ENCODE measurements at regions not wholly inside any gene's neighbourhood (a gene's known extent, or its start where the extent isn't known, plus 50 kb on each side); places are given as distances from the start of the nearest gene placed in this dataset.

DNA sequence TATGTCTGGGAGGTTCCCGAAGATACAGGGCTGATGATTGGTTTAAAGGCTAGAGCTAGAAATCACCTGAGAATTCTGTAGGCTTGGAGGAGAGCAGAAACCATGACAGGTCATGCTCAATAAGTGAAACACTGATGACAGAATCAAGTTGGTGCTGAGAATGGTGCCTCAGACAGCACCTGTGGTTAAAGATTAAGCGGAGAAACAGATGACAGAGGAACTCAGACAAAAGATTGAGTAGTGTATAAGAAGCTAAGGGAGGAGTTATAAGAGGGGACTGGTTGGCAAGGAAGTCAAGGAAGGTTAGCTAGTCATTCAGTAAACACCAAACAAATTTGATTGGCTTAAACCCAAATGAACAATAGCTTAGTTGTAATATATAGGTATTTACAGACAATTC is 385.4 kb upstream of the CNKSR2 start:
- Histone ChIP-seq H3K4me3 (no peak overlapping the region), H3K9me3 (no peaks in the 10 kb centered on the region), H3K27ac (no peak overlapping the region), H3K4me1 (no peaks in the 10 kb centered on the region), H3K27me3 (no peaks in the 10 kb centered on the region), H3K36me3 (no peaks in the 10 kb centered on the region)
- TF ChIP-seq, protein P1, sequence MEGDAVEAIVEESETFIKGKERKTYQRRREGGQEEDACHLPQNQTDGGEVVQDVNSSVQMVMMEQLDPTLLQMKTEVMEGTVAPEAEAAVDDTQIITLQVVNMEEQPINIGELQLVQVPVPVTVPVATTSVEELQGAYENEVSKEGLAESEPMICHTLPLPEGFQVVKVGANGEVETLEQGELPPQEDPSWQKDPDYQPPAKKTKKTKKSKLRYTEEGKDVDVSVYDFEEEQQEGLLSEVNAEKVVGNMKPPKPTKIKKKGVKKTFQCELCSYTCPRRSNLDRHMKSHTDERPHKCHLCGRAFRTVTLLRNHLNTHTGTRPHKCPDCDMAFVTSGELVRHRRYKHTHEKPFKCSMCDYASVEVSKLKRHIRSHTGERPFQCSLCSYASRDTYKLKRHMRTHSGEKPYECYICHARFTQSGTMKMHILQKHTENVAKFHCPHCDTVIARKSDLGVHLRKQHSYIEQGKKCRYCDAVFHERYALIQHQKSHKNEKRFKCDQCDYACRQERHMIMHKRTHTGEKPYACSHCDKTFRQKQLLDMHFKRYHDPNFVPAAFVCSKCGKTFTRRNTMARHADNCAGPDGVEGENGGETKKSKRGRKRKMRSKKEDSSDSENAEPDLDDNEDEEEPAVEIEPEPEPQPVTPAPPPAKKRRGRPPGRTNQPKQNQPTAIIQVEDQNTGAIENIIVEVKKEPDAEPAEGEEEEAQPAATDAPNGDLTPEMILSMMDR (IDR thresholded peaks at IDR 0.05): no peak
- no peak for TF ChIP-seq POLR2A (IDR thresholded peaks at IDR 0.05)
- no peak for DNase-seq
- intact Hi-C loops (cut with DNase I; ENCODE audit: low total_unique reads): no loop called here

DNA sequence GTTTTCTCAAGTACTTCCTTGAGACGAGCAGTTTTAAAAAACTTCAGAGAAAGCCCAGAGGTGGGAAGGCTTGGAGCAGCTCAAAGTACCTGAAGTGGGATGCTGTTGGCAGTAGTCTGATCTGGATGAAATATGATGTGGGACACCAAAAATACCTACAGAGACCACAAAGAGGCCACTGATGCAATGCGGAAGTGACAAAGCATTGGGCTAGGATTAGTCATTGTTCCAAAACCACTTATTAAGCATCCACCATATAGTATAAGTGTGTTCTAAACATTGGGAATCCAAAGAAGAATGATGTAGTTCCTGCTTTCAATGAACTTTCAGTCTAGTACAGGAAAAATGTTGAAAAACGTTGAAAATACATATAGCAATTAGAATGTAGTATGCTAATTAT is 386.1 kb upstream of the CNKSR2 start:
- no peak overlapping the region for H3K4me3 ChIP-seq
- H3K27ac ChIP-seq: no peak overlapping the region
- H3K9me3 ChIP-seq: no peaks in the 10 kb centered on the region
- H3K36me3 ChIP-seq: no peaks in the 10 kb centered on the region
- intact Hi-C loops (cut with DNase I; ENCODE audit: low total_unique reads): no loop called here
- TF ChIP-seq, protein P1 (IDR thresholded peaks at IDR 0.05): no peak
- no peak for TF ChIP-seq POLR2A (IDR thresholded peaks at IDR 0.05)
- no peaks in the 10 kb centered on the region for H3K4me1 ChIP-seq
- no peak for DNase-seq
- no peaks in the 10 kb centered on the region for H3K27me3 ChIP-seq

DNA sequence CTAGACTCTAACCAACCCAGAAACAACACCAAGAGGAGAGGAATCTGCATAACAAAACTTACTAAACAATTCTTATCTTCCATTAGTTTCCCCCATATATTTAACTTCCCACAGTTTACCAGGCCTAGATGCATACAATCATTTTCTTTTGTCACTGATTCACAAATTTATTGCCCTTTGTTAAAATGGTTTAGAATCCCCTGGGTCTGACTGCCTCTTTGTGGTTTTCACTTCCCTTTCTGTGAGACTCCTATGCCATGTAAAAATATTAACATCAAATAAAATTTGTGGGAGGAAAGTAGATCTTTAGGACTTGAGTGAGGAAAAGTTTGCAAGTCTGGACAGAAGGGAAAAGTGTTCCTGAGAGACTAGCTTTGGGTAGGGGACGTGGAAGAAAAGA is 393.8 kb upstream of the CNKSR2 start:
- H3K27ac ChIP-seq: no peak overlapping the region
- no peaks in the 10 kb centered on the region for H3K9me3 ChIP-seq
- intact Hi-C loops (cut with DNase I; ENCODE audit: low total_unique reads): no loop called here
- H3K4me3 ChIP-seq: no peak overlapping the region
- DNase-seq: no peak
- H3K36me3 ChIP-seq: no peaks in the 10 kb centered on the region
- no peaks in the 10 kb centered on the region for H3K4me1 ChIP-seq
- no peaks in the 10 kb centered on the region for H3K27me3 ChIP-seq
- no peak for TF ChIP-seq POLR2A (IDR thresholded peaks at IDR 0.05)
- TF ChIP-seq, protein P1 (IDR thresholded peaks at IDR 0.05): no peak

DNA sequence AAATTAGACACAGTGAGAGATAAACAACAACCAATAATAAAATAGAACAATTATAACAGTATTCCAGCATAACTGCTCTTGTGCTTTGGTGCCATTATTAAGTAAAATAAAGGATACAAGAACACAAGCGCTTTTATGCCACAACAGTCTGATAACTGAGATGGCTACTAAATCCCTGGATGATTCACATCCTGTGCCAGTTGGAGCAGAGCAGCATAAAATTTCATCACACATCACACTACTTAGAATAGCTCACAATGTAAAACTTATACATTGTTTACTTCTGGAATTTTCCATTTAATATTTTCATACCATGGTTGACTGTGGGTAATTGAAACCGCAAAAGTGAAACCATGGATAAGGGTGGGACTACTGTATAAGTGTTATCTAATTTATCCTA is 399.9 kb upstream of the CNKSR2 start:
- Histone ChIP-seq H3K4me1 (no peaks in the 10 kb centered on the region), H3K36me3 (no peaks in the 10 kb centered on the region), H3K27ac (no peak overlapping the region), H3K9me3 (no peaks in the 10 kb centered on the region), H3K27me3 (no peaks in the 10 kb centered on the region), H3K4me3 (no peak overlapping the region)
- TF ChIP-seq, protein P1 (IDR thresholded peaks at IDR 0.05): no peak
- DNase-seq: no peak
- intact Hi-C loops (cut with DNase I; ENCODE audit: low total_unique reads): no loop called here

DNA sequence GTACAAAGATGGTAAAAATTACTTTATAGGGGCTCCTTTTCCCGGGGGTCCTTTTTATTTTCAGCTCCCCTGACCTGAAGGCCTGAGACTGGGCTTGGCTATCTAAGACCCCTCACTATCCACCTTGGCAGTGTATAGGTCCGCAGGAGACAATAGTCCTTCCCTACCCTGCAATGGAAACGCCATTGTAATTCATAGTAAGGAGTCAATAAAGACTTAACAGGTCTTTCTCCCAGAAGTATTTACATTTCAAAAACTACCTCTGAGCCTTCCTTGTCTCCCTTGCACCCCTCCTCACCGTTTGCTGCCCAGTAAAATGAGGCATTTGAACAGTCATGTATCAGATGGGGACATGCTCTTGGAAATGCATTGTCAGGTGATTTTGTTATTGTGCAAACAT is 401.2 kb upstream of the CNKSR2 start:
- Histone ChIP-seq H3K27ac (no peak overlapping the region), H3K4me1 (no peaks in the 10 kb centered on the region), H3K36me3 (no peaks in the 10 kb centered on the region), H3K4me3 (no peak overlapping the region), H3K27me3 (no peaks in the 10 kb centered on the region), H3K9me3 (no peaks in the 10 kb centered on the region)
- intact Hi-C loops (cut with DNase I; ENCODE audit: low total_unique reads): no loop called here
- DNase-seq: no peak
- TF ChIP-seq POLR2A (IDR thresholded peaks at IDR 0.05): no peak
- TF ChIP-seq, protein P1 (IDR thresholded peaks at IDR 0.05): no peak
